ENCODE measurements at regions not wholly inside any gene's neighbourhood (a gene's known extent, or its start where the extent isn't known, plus 50 kb on each side); places are given as distances from the start of the nearest gene placed in this dataset.
"Not testable (repeated sequence)": the region's sequence is repeated elsewhere in the genome, so short reads cannot be mapped to it uniquely, and the experiment has no call there.

- no peak for DNase-seq (ENCODE audit: low read depth, low spot score)
These were observed 64.8 kb upstream of the TBC1D3K start for GRCh38 chr17:37859451-37859850.

- DNase-seq (ENCODE audit: low read depth, low spot score), result not testable (repeated sequence)
These were observed 65.8 kb upstream of the TBC1D3K start for GRCh38 chr17:37858391-37858790.

DNA sequence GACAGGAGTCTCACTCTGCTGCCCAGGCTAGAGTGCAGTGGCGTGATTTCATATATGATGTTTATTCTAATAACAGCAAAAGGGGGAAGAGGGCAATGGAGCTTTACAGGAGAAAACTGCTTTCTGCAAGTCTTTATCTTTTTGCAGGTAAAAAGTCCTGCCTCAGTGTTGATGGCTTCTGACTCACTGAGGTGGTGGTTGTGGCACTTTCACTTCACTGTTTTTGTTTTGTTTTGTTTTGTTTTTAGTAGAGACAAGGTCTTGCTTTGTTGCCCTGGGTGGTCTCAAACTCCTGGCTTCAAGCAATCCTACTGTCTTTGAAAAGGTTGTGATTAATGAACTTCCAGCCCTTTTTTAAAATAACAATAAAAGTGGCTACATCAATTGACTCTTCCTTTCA lies 68.0 kb upstream of the TBC1D3K start:
- no peak for DNase-seq (ENCODE audit: low read depth, low spot score)

- DNase-seq (ENCODE audit: low read depth, low spot score), result no peak
These were observed 74.6 kb upstream of the TBC1D3K start for GRCh38 chr17:37849617-37849972.

DNA sequence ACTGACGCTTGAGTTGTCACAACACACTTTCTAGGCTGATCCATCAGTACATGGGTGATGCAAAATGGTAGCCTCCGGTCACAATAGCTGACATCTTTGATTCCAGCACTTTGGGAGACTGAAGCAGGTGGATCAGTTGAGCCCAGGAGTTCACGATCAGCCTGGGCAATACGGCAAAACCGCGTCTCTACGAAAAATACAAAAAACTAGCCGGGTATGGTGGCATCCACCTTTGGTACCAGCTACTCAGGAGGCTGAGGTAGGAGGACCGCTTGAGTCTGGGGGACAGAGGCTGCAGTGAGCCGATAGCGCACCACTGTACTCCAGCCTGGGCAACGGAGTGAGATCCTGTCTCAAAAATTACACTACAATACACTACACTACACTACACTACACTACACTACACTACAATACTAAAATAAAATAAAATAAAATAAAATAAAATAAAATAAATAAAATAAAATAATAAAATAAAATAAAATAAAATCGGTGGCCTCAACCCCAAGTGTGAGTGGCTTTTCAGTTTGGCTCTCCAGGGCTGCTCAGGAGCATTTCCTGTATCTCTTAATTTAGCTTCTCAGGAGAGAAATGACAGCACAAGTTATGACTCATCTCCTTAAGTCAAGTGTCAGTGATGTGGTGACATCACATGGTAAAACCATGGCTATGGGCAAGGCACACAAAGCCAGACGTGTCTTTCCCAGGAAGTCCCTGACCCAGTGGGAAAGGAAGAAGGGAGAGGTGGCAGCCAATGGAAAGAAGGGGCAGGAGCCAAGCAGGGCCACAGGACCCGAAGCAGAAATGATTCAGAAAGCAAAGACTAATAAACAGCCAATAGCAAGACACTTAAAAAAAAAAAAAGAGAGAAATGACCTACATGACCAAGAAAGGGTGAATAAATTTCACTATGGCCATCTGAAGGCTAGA lies 75.3 kb upstream of the TBC1D3K start:
- no peak for DNase-seq (ENCODE audit: low read depth, low spot score)

GRCh38 chr17:37847811-37848331 lies 76.3 kb upstream of the TBC1D3K start:
- no peak for DNase-seq (ENCODE audit: low read depth, low spot score)

DNA sequence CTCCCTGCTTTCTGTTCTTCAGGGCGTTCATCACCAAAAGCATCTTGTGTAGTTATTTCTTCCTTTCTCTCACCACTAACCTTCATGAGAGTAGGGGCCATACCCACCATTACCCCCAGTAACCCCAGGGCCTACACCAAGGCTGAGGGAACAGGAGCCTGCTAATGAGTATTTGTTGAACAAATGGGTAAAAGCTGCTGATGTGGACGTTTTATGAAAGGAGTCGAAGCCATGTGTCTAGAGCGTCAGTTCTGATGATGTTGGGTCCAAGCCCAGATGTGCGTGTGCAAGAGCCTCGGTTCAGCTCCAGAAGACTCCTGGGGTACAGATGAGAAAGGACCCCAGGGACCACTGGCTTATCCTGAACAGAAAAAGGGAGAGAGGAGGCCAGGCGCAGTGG lies 77.1 kb upstream of the TBC1D3K start:
- no peak for DNase-seq (ENCODE audit: low read depth, low spot score)

GRCh38 chr17:37844977-37845293 lies 79.3 kb upstream of the TBC1D3K start:
- no peak for DNase-seq (ENCODE audit: low read depth, low spot score)

DNA sequence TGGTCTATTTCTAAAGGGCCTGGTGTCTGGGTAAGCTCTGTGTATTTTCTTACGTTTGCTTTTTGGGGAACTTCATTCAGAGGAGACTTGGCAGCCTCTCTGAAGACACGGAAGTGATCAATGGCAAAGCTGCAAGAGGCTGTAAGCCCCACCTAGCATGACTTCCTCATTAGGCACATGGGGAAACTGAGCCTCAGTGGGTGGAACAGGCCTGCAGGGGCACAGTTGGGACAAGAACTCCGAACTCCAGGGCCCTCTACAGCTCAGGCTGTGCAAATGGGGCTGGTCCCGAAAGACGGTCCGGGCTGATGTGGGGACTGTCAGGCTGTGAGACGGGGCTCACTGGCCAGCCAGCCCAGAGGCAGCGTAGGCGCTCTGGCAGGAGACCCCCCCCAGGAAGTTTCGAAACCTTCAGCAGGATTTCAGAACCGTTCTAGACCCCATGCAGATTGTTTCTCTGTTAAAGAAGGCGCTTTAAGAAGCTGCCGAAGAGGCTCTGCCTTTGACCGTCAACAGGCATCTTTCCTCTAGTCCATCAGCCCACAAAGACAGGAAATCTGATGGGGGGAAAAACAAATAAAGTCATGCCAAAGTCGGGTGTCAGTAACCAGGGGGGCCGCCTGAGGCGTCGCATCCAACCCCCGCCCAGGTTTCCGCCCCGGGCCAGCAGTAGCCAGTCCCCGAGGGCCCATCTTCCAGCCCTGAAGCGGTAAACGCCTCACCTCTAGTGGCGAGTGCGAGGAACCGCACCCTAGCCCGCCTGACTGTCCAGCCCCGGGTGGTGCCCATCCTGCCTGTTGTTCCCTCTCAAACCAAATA lies 79.8 kb upstream of the TBC1D3K start:
- peak; percentile 25 for DNase-seq (ENCODE audit: low read depth, low spot score)

DNA sequence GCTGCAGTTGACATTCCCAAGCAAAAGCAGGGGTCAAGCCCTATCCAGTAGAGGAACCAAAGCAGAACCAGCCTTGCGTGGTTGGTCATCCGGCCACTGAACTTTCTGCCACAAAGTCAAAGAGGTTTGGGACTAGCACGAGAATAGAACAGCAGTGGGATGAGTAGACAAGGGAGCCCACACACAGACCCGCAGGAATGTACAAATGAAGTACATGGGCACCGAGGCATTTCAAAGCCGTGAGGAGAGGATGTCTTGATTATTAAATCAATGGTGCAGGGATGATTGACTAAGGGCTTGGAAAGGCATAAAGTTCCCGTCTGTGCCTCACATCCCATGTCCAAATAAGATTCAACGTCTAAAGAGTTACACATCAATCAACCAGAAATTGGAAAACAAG lies 81.8 kb upstream of the TBC1D3K start:
- DNase-seq (ENCODE audit: low read depth, low spot score), result no peak

GRCh38 chr17:37841232-37841631 lies 83.0 kb upstream of the TBC1D3K start:
- no peak for DNase-seq (ENCODE audit: low read depth, low spot score)

- no peak for DNase-seq (ENCODE audit: low read depth, low spot score)
These were observed 83.6 kb upstream of the TBC1D3K start for GRCh38 chr17:37840576-37840975.

GRCh38 chr17:37839196-37839978 lies 84.8 kb upstream of the TBC1D3K start:
- no peak for DNase-seq (ENCODE audit: low read depth, low spot score)

DNA sequence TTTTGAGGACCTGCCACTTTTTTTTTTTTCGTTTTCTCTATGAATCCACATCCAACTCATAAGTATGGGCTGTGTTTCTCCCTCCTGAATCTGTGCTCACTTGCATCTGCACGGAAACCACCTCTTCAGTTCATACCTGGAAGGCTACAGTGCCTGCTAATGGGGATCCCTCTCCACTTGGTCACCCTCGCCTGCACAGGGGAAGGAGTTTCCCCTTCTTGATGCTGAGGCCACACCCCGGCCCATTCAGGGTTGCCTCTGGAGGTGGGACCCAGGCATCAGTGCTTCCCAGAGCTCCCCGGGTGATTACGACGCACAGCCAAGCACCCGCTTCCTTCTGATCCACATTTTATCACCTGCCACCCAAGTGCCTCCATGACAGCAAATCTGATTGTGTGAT lies 85.9 kb upstream of the TBC1D3K start:
- DNase-seq (ENCODE audit: low read depth, low spot score), result no peak

- DNase-seq (ENCODE audit: low read depth, low spot score), result no peak
These were observed 87.6 kb upstream of the TBC1D3K start for GRCh38 chr17:37836593-37836992.

- no peak for DNase-seq (ENCODE audit: low read depth, low spot score)
These were observed 89.3 kb upstream of the HNF1B start for GRCh38 chr17:37834168-37834567.

GRCh38 chr17:37833237-37833859 lies 88.5 kb upstream of the HNF1B start:
- DNase-seq (ENCODE audit: low read depth, low spot score), result no peak

DNA sequence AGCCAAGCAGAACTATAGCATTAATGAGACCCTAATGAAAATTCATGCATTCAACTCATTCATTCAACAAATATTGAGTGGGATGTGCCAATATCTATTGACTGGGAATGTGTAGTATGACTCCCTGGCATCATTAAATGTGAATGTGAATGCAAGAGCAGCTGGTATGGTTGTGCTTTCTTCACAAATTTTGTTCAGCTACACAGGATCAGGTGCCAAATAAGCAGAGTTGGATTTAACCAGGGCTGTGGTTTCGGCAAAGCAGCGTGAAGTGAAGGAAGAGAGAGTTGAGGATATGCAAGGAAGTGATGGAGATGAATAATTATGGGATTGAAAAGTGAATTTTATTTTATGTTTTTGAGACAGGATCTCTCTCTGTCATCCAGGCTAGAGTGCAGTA lies 87.1 kb upstream of the HNF1B start:
- DNase-seq (ENCODE audit: low read depth, low spot score), result no peak

DNA sequence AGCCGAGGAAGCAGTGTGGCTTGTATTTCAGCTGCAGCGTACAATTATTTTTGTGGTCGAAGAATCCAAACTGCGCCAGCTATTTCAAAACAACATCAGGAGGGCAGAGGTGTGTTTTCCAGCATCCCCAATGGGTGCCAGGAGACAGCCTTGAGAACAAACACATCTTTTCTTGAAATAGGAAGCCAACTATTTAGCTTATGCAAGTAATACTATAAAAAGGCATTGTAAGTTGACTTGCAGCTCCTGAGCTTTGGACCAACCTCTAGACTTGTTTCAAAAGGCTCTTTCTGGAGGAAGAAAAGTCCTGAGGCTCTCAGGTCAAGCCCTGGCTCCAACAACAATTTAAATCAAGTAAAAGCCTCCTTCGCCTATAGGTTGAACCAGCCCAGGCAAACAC lies 86.6 kb upstream of the HNF1B start:
- DNase-seq (ENCODE audit: low read depth, low spot score), result no peak

DNA sequence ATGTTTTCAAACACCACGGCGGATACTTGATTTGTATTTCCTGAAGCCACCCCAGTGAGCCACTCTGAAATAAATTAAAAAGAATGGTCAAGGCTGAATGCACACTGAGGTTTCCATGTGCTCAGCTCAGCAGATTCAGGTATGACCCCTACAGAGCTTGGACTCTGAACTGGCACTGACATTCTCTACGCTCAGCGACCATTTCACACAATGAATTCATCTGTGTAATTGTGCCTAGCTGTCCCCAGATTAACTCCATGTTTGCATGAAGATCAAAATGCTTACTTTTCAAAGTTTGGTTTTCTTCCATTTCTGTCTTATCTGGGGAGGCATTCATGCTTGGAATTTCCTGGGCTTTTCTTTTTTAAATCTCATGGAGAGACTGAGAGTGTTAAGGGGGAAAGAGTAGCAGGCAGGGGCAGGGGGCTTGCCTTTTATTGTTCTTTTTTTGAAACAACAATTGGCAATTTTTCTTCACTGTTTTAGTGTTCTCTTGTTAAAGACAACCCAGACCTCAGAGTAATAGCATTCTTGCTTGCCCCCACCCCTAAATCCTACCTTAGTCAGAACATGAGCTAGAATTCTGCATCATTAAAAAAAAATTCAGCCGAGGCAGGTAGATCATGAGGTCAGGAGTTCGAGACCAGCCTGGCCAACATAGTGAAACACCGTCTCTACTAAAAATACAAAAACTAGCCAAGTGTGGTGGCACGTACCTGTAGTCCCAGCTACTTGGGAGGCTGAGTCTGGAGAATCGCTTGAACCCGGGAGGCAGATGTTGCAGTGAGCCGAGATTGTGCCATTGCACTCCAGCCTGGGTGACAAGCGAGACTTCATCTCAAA lies 85.5 kb upstream of the HNF1B start:
- no peak for DNase-seq (ENCODE audit: low read depth, low spot score)

Data from activated naive CD8-positive, alpha-beta T cell treated with anti-CD3 and anti-CD28 coated beads, Interleukin-2, amount 50 U/mL, for 16 hours (primary cell).